PC-9 (cell line): ENCODE measurements at regions not wholly inside any gene's neighbourhood (a gene's known extent, or its start where the extent isn't known, plus 50 kb on each side); places are given as distances from the start of the nearest gene placed in this dataset.

Source experiments
- EZH2 ChIP-seq: fragments of 200-600 bp; sonication (generic); IDR thresholded peaks from 2 replicates; pipeline ENCODE4 v1.8.0; 2017; ENCODE audit warnings: antibody characterized with exemption, low read depth
- TF ChIP-seq, protein P1 (sequence below): fragments of 200-600 bp; sonication (generic); conservative IDR thresholded peaks from 2 replicates; pipeline ENCODE4 v1.6.1; 2017; ENCODE audit warnings: mixed run types, antibody characterized with exemption, mild to moderate bottlenecking, moderate library complexity

GRCh38 chr7:41051062-41051461 lies 651.8 kb downstream of the INHBA start:
- TF ChIP-seq, protein P1, sequence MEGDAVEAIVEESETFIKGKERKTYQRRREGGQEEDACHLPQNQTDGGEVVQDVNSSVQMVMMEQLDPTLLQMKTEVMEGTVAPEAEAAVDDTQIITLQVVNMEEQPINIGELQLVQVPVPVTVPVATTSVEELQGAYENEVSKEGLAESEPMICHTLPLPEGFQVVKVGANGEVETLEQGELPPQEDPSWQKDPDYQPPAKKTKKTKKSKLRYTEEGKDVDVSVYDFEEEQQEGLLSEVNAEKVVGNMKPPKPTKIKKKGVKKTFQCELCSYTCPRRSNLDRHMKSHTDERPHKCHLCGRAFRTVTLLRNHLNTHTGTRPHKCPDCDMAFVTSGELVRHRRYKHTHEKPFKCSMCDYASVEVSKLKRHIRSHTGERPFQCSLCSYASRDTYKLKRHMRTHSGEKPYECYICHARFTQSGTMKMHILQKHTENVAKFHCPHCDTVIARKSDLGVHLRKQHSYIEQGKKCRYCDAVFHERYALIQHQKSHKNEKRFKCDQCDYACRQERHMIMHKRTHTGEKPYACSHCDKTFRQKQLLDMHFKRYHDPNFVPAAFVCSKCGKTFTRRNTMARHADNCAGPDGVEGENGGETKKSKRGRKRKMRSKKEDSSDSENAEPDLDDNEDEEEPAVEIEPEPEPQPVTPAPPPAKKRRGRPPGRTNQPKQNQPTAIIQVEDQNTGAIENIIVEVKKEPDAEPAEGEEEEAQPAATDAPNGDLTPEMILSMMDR: no peak
- no peak for TF ChIP-seq EZH2
